SU-DHL-6 (cell line): ENCODE measurements at regions not wholly inside any gene's neighbourhood (a gene's known extent, or its start where the extent isn't known, plus 50 kb on each side); places are given as distances from the start of the nearest gene placed in this dataset.

Experiments used
- EZH2phosphoT487 ChIP-seq: fragments of 200-600 bp; sonication (generic), shearing (Covaris generic); conservative IDR thresholded peaks from 2 replicates; pipeline ENCODE4 v1.6.1; 2018; ENCODE audit warnings: mild to moderate bottlenecking, antibody characterized with exemption, low read length, moderate library complexity, mixed read lengths
- TF ChIP-seq, protein P1 (sequence below): fragments of 200-600 bp; sonication (generic); IDR thresholded peaks from one replicate; pipeline ENCODE4 v1.5.1; 2017; ENCODE audit warnings: antibody characterized with exemption, mild to moderate bottlenecking, low read length, moderate library complexity; ENCODE audit not compliant: insufficient read depth, poor library complexity, severe bottlenecking

DNA sequence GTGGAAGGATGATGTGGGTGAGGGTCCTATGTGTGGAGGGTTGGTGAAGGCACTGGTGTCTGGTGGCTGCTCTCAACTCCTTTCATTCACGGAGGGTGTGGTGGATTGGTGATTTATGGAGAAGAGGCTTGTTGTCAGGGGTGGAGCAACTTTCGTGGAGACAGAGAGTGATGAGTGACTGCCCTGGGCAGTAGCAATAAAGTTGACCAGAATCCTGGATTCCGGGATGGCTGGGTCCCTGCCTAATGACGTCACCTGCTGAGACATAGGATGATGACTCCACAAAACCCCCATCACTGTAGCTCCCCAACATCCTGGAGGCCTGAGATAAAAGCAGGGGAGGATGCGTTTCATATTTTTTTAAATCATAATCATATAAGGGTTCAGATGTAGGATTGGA, 193.0 kb downstream of the ACKR3 start:
- TF ChIP-seq, protein P1, sequence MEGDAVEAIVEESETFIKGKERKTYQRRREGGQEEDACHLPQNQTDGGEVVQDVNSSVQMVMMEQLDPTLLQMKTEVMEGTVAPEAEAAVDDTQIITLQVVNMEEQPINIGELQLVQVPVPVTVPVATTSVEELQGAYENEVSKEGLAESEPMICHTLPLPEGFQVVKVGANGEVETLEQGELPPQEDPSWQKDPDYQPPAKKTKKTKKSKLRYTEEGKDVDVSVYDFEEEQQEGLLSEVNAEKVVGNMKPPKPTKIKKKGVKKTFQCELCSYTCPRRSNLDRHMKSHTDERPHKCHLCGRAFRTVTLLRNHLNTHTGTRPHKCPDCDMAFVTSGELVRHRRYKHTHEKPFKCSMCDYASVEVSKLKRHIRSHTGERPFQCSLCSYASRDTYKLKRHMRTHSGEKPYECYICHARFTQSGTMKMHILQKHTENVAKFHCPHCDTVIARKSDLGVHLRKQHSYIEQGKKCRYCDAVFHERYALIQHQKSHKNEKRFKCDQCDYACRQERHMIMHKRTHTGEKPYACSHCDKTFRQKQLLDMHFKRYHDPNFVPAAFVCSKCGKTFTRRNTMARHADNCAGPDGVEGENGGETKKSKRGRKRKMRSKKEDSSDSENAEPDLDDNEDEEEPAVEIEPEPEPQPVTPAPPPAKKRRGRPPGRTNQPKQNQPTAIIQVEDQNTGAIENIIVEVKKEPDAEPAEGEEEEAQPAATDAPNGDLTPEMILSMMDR: no peak
- TF ChIP-seq EZH2phosphoT487: no peak
